GM12878 (cell line): ENCODE measurements at regions not wholly inside any gene's neighbourhood (a gene's known extent, or its start where the extent isn't known, plus 50 kb on each side); places are given as distances from the start of the nearest gene placed in this dataset.

Experiments
- ATAC-seq: fragments of 200-7000 bp; cut with Tn5 transposase; 3 replicates; pipeline ENCODE4 v1.9.1; 2020; ENCODE audit warnings: mild to moderate bottlenecking, moderate library complexity
- BruUV-seq: library from RNA; stranded (reverse); fragments of 400-500 nt; replicated peaks from 2 replicates; lab custom pipeline; 2021; lab: Mats Ljungman, UMichigan
- CTCF ChIA-PET: fragments of 300-600 bp; sonication (Branson Sonifier 250); formaldehyde crosslinking; extraction: SDS; loops from one replicate; lab custom pipeline; 2021; ENCODE audit warnings: inconsistent platforms; lab: Yijun Ruan, JAX
- POLR2A ChIA-PET: fragments of 350-600 bp; formaldehyde crosslinking; extraction: SDS; loops from one replicate; lab custom pipeline; 2021; ENCODE audit warnings: inconsistent platforms; lab: Charles Lee
- RAD21 ChIA-PET: fragments of 300-600 bp; sonication (Branson Sonifier 250); formaldehyde crosslinking; loops from one replicate; lab custom pipeline; 2023; ENCODE audit warnings: antibody characterized with exemption; ENCODE audit not compliant: unreplicated experiment; lab: Charles Lee
- SMC1A ChIA-PET: fragments of 300-600 bp; sonication (Branson Sonifier 250); formaldehyde crosslinking; loops from one replicate; lab custom pipeline; 2023; ENCODE audit not compliant: unreplicated experiment, uncharacterized antibody; lab: Charles Lee
- DNase-seq: peaks from one replicate; pipeline ENCODE4 v3.0.0-alpha.2; 2011; ENCODE audit warnings: low read depth, low spot score
- FAIRE-seq: peaks from 3 replicates; lab custom pipeline; 2011; peaks lifted over from hg19 to GRCh38; lab: Jason Lieb, UNC
- H2AFZ ChIP-seq: 2 replicates; pipeline ENCODE4 v1.6.0; 2011; ENCODE audit warnings: low read depth, low read length, control low read depth; ENCODE audit not compliant: control insufficient read depth
- H3K27ac ChIP-seq: 2 replicates; pipeline ENCODE4 v1.5.1; 2011; ENCODE audit warnings: control low read depth; ENCODE audit not compliant: control insufficient read depth, insufficient read depth
- H3K27me3 ChIP-seq, 2 experiments: replicated peaks in 1 of 2; 2 replicates each; pipeline versions ENCODE4 v1.6.0 to v1.6.1; 2011; ENCODE audit warnings: low read length in 1 of 2; ENCODE audit not compliant: control insufficient read depth in 2 of 2, insufficient read depth in 2 of 2
- H3K36me3 ChIP-seq, 2 experiments: 2 replicates each; pipeline ENCODE4 v1.5.1; 2011; ENCODE audit warnings: low read length in 1 of 2; ENCODE audit not compliant: control insufficient read depth in 2 of 2, insufficient read depth in 2 of 2
- H3K4me1 ChIP-seq: 2 replicates; pipeline ENCODE4 v1.6.1; 2011; ENCODE audit warnings: mild to moderate bottlenecking, low read length, moderate library complexity, mixed read lengths; ENCODE audit not compliant: control insufficient read depth, insufficient read depth
- H3K4me2 ChIP-seq: 2 replicates; pipeline ENCODE4 v1.6.0; 2011; ENCODE audit warnings: control low read depth; ENCODE audit not compliant: control insufficient read depth, insufficient read depth
- H3K4me3 ChIP-seq: fragments of 200-600 bp; sonication (generic); 2 replicates; pipeline ENCODE4 v1.5.1; 2016
- H3K79me2 ChIP-seq: 2 replicates; pipeline ENCODE4 v1.6.0; 2011; ENCODE audit warnings: low read length; ENCODE audit not compliant: control insufficient read depth, insufficient read depth
- H3K9ac ChIP-seq: 2 replicates; pipeline ENCODE4 v1.8.0; 2011; ENCODE audit warnings: low read length, control low read depth, mixed read lengths; ENCODE audit not compliant: control insufficient read depth, insufficient read depth
- H3K9me3 ChIP-seq: replicated peaks from 3 replicates; pipeline ENCODE4 v1.5.1; 2011; ENCODE audit warnings: mild to moderate bottlenecking, low read length; ENCODE audit not compliant: control insufficient read depth, insufficient read depth
- H4K20me1 ChIP-seq: 2 replicates; pipeline ENCODE4 v1.6.0; 2011; ENCODE audit not compliant: control insufficient read depth, insufficient read depth
- ATF3 ChIP-seq: IDR thresholded peaks from 2 replicates; pipeline ENCODE4 v1.6.1; 2011; ENCODE audit warnings: low read depth, mild to moderate bottlenecking, low read length, moderate library complexity, borderline replicate concordance; ENCODE audit errors: extremely low read depth
- BRCA1 ChIP-seq: IDR thresholded peaks from 2 replicates; pipeline ENCODE4 v1.6.1; 2011; ENCODE audit warnings: low read depth, low read length, improper control_type of control experiment
- IRF3 ChIP-seq: fragments of 450-650 bp; IDR thresholded peaks from 2 replicates; pipeline ENCODE4 v1.6.1; 2014; ENCODE audit warnings: mild to moderate bottlenecking
- KLF5 ChIP-seq: fragments of 450-650 bp; IDR thresholded peaks from 2 replicates; pipeline ENCODE4 v1.6.1; 2014; ENCODE audit warnings: mild to moderate bottlenecking; ENCODE audit not compliant: partially characterized antibody
- MEF2B ChIP-seq: fragments of 450-650 bp; IDR thresholded peaks from 2 replicates; pipeline ENCODE4 v1.6.1; 2018; ENCODE audit warnings: mild to moderate bottlenecking, moderate library complexity; ENCODE audit not compliant: partially characterized antibody, poor library complexity, severe bottlenecking
- MLLT1 ChIP-seq: fragments of 450-650 bp; IDR thresholded peaks from 2 replicates; pipeline ENCODE4 v1.6.1; 2016; ENCODE audit warnings: mild to moderate bottlenecking
- NRF1 ChIP-seq: conservative IDR thresholded peaks from 2 replicates; pipeline ENCODE4 v1.6.1; 2011; ENCODE audit warnings: mild to moderate bottlenecking, low read depth, low read length, improper control_type of control experiment
- RB1 ChIP-seq: fragments of 450-650 bp; formaldehyde crosslinking; IDR thresholded peaks from 2 replicates; pipeline ENCODE4 v1.6.1; 2017; ENCODE audit warnings: mild to moderate bottlenecking, borderline replicate concordance
- RCOR1 ChIP-seq: conservative IDR thresholded peaks from 2 replicates; pipeline ENCODE4 v1.6.1; 2012; ENCODE audit warnings: low read depth, low read length, improper control_type of control experiment
- RELB ChIP-seq: fragments of 450-650 bp; IDR thresholded peaks from 2 replicates; pipeline ENCODE4 v1.6.1; 2017; ENCODE audit warnings: low read depth, mild to moderate bottlenecking, moderate library complexity
- RUNX3 ChIP-seq: IDR thresholded peaks from 2 replicates; pipeline ENCODE4 v1.6.1; 2012; ENCODE audit warnings: low read length, inconsistent platforms
- STAT3 ChIP-seq: IDR thresholded peaks from 2 replicates; pipeline ENCODE4 v1.6.1; 2011; ENCODE audit warnings: low read depth, low read length, improper control_type of control experiment
- ZBTB40 ChIP-seq: fragments of 450-650 bp; IDR thresholded peaks from 2 replicates; pipeline ENCODE4 v1.6.1; 2016; ENCODE audit warnings: mild to moderate bottlenecking, moderate library complexity, borderline replicate concordance
- ZNF274 ChIP-seq: IDR thresholded peaks from one replicate; pipeline ENCODE4 v1.8.0; 2011; ENCODE audit not compliant: insufficient read length, insufficient read depth
- ZNF384 ChIP-seq: IDR thresholded peaks from 2 replicates; pipeline ENCODE4 v1.6.1; 2012; ENCODE audit warnings: low read depth, mild to moderate bottlenecking, low read length, improper control_type of control experiment, borderline replicate concordance
- WGBS: methylation state at CpG from one replicate; pipeline ENCODE4 v1.1.6; 2016; ENCODE audit warnings: low lambda C conversion rate; ENCODE audit not compliant: insufficient replicate concordance, insufficient coverage; ENCODE audit errors: missing lambda C conversion rate; 5-methylcytosine and 5-hydroxymethylcytosine counted together
- in situ Hi-C: fragments of 300-500 bp; cut with MboI; formaldehyde crosslinking; loops from 9 replicates; pipeline ENCODE4 v1.14.3; 2018; ENCODE audit warnings: mixed read lengths
- intact Hi-C: fragments of 100-400 bp; cut with micrococcal nuclease; formaldehyde crosslinking; loops from one replicate; pipeline ENCODE4 v1.14.2; 2022; ENCODE audit not compliant: unreplicated experiment

GRCh38 chr13:107458269-107458668, 757.1 kb downstream of the LIG4 start (continued):
- TF ChIP-seq MLLT1, result no peak
- no peak for TF ChIP-seq RELB
- no peak for TF ChIP-seq BRCA1
- no peak for TF ChIP-seq RUNX3
- TF ChIP-seq RB1, result no peak
- TF ChIP-seq, all 136 proteins: peak for 0

- POLR2A ChIA-PET, result no interaction called here
- TF ChIP-seq IRF3 (no peak), ZBTB40 (no peak), MEF2B (no peak), NRF1 (no peak), ZNF274 (no peak), STAT3 (no peak), KLF5 (no peak), ZNF384 (no peak), RCOR1 (no peak), ATF3 (no peak)
Measured at GRCh38 chr13:107457686-107458085, 757.6 kb downstream of the LIG4 start.

More at GRCh38 chr13:107457686-107458085, 757.6 kb downstream of the LIG4 start:
- Histone ChIP-seq H3K36me3 (no peaks in the 10 kb centered on the region), H3K9ac (no peak overlapping the region), H3K27me3 (no peaks in the 10 kb centered on the region), H3K4me1 (no peaks in the 10 kb centered on the region), H3K4me3 (no peak overlapping the region), H3K4me2 (no peak overlapping the region), H3K79me2 (no peaks in the 10 kb centered on the region), H3K27ac (no peak overlapping the region), H4K20me1 (no peaks in the 10 kb centered on the region), H3K9me3 (no peaks in the 10 kb centered on the region), H2AFZ (no peak overlapping the region)
- intact Hi-C loops, result no loop called here
- ATAC-seq (no peak), DNase-seq (no peak), FAIRE-seq (no peak)
- 2% methylated on average over 2 of the region's 2 CpGs for WGBS
- in situ Hi-C loops, result no loop called here
- CTCF ChIA-PET, result no interaction called here
- SMC1A ChIA-PET, result interaction anchor here (1.3 kb wide), 1 partner anchor 13 kb away, joined by 3 read pairs; no protein-coding TSS in a partner anchor
- BruUV-seq, result no TSS peak
- RAD21 ChIA-PET, result no interaction called here
